GM21423 (cell line): ENCODE measurements at regions not wholly inside any gene's neighbourhood (a gene's known extent, or its start where the extent isn't known, plus 50 kb on each side); places are given as distances from the start of the nearest gene placed in this dataset.

Source experiments
- ATAC-seq: cut with Tn5 transposase; IDR thresholded peaks from one replicate; pipeline ENCODE4 v1.9.1; 2021; ENCODE audit warnings: mild to moderate bottlenecking, moderate library complexity; ENCODE audit not compliant: unreplicated experiment

GRCh38 chr13:103275081-103275480, 208.9 kb upstream of the SLC10A2 start:
- no peak for ATAC-seq

GRCh38 chr13:103273825-103274224, 207.6 kb upstream of the SLC10A2 start:
- no peak for ATAC-seq

GRCh38 chr13:103272770-103273169, 206.6 kb upstream of the SLC10A2 start:
- peak; percentile 30 for ATAC-seq

GRCh38 chr13:103263448-103263847, 197.2 kb upstream of the SLC10A2 start:
- ATAC-seq = no peak

- ATAC-seq = no peak
These were observed 189.5 kb upstream of the SLC10A2 start for GRCh38 chr13:103255587-103256301.

GRCh38 chr13:103250071-103250470, 183.9 kb upstream of the SLC10A2 start:
- no peak for ATAC-seq

- ATAC-seq = no peak
These were observed 180.5 kb upstream of the SLC10A2 start for GRCh38 chr13:103246581-103247200.

- no peak for ATAC-seq
These were observed 177.3 kb upstream of the SLC10A2 start for GRCh38 chr13:103243495-103243894.

GRCh38 chr13:103238441-103238840, 172.2 kb upstream of the SLC10A2 start:
- ATAC-seq = no peak

- no peak for ATAC-seq
These were observed 170.0 kb upstream of the SLC10A2 start for GRCh38 chr13:103236213-103236612.

- no peak for ATAC-seq
These were observed 163.5 kb upstream of the SLC10A2 start for GRCh38 chr13:103229674-103230073.

GRCh38 chr13:103224804-103225203, 158.6 kb upstream of the SLC10A2 start:
- no peak for ATAC-seq

- ATAC-seq = no peak
These were observed 156.5 kb upstream of the SLC10A2 start for GRCh38 chr13:103222683-103223082.

GRCh38 chr13:103218253-103218652, 152.0 kb upstream of the SLC10A2 start:
- no peak for ATAC-seq

- no peak for ATAC-seq
These were observed 146.9 kb upstream of the SLC10A2 start for GRCh38 chr13:103213152-103213551.

- no peak for ATAC-seq
These were observed 144.1 kb upstream of the SLC10A2 start for GRCh38 chr13:103210348-103210747.

- no peak for ATAC-seq
These were observed 137.6 kb upstream of the SLC10A2 start for GRCh38 chr13:103203735-103204330.

- ATAC-seq = no peak
These were observed 134.1 kb upstream of the SLC10A2 start for GRCh38 chr13:103200118-103200885.

- no peak for ATAC-seq
These were observed 133.3 kb upstream of the SLC10A2 start for GRCh38 chr13:103199380-103200088.

GRCh38 chr13:103196356-103196755, 130.1 kb upstream of the SLC10A2 start:
- ATAC-seq = no peak

- no peak for ATAC-seq
These were observed 129.5 kb upstream of the SLC10A2 start for GRCh38 chr13:103195762-103196161.
